SK-N-SH (cell line): ENCODE measurements at regions not wholly inside any gene's neighbourhood (a gene's known extent, or its start where the extent isn't known, plus 50 kb on each side); places are given as distances from the start of the nearest gene placed in this dataset.

Source experiments
- CTCF ChIA-PET: fragments of 300-600, 350-600 bp; formaldehyde crosslinking; extraction: SDS; loops from one replicate; lab custom pipeline; 2021; lab: Yijun Ruan, JAX
- POLR2A ChIA-PET: fragments of 350-600 bp; sonication (Branson Sonifier 250); formaldehyde crosslinking; extraction: SDS; loops from one replicate; lab custom pipeline; 2020; ENCODE audit warnings: antibody characterized with exemption, inconsistent platforms; lab: Yijun Ruan, JAX
- DNase-seq: peaks from one replicate; pipeline ENCODE4 v3.0.0; 2012
- H2AFZ ChIP-seq: fragments of 200-600 bp; sonication (generic); 2 replicates; pipeline ENCODE4 v1.8.1; 2016; ENCODE audit warnings: antibody characterized with exemption, mild to moderate bottlenecking, low read depth
- H3F3A ChIP-seq: fragments of 200-600 bp; sonication (generic); replicated peaks from 2 replicates; pipeline ENCODE3; 2016; ENCODE audit warnings: antibody characterized with exemption, mild to moderate bottlenecking; ENCODE audit not compliant: insufficient read depth
- H3K27ac ChIP-seq, 2 experiments: fragments of 200-500 bp in 1 of 2; fragments of 200-600 bp in 1 of 2; sonication (Bioruptor generic) in 1 of 2; sonication (generic), shearing (Covaris generic) in 1 of 2; 2 replicates each; pipeline versions ENCODE4 v1.5.1 to v1.6.1; 2014 to 2016; ENCODE audit warnings: low read depth in 2 of 2, inconsistent platforms in 1 of 2, low read length in 1 of 2, mild to moderate bottlenecking in 1 of 2, mixed read lengths in 1 of 2
- H3K27me3 ChIP-seq: fragments of 200-600 bp; sonication (generic), shearing (Covaris generic); 2 replicates; pipeline ENCODE4 v1.6.1; 2016; ENCODE audit warnings: mixed run types; ENCODE audit not compliant: insufficient read depth
- H3K36me3 ChIP-seq, 2 experiments: fragments of 200-500 bp in 1 of 2; fragments of 200-600 bp in 1 of 2; sonication (Bioruptor generic) in 1 of 2; sonication (generic) in 1 of 2; replicated peaks in 1 of 2; 2 replicates each; pipeline versions ENCODE3 to v1.5.1; 2014 to 2016; ENCODE audit warnings: low read length in 1 of 2, mild to moderate bottlenecking in 1 of 2; ENCODE audit not compliant: insufficient read depth in 2 of 2, control insufficient read depth in 1 of 2
- H3K4me1 ChIP-seq, 2 experiments: fragments of 200-500 bp in 1 of 2; fragments of 200-600 bp in 1 of 2; sonication (Bioruptor generic) in 1 of 2; sonication (generic), shearing (Covaris generic) in 1 of 2; 2 replicates each; pipeline versions ENCODE4 v1.5.1 to v1.6.1; 2014 to 2016; ENCODE audit warnings: low read depth in 1 of 2, low read length in 1 of 2, mixed run types in 1 of 2; ENCODE audit not compliant: insufficient read depth in 2 of 2, control insufficient read depth in 1 of 2
- H3K4me2 ChIP-seq: fragments of 200-600 bp; sonication (generic), shearing (Covaris generic); 2 replicates; pipeline ENCODE4 v1.6.1; 2017; ENCODE audit warnings: mixed run types
- H3K4me3 ChIP-seq, 2 experiments: fragments of 200-500 bp in 1 of 2; fragments of 200-600 bp in 1 of 2; sonication (Bioruptor generic) in 1 of 2; sonication (generic), shearing (Covaris generic) in 1 of 2; 2 replicates each; pipeline versions ENCODE4 v1.5.1 to v1.8.1; 2014 to 2016; ENCODE audit warnings: low read depth in 2 of 2, inconsistent platforms in 1 of 2, low read length in 1 of 2, mild to moderate bottlenecking in 1 of 2, mixed read lengths in 1 of 2, moderate library complexity in 1 of 2
- H3K79me2 ChIP-seq: fragments of 200-600 bp; sonication (generic); 2 replicates; pipeline ENCODE4 v1.8.1; 2017; ENCODE audit warnings: mild to moderate bottlenecking; ENCODE audit not compliant: insufficient read depth
- H3K9ac ChIP-seq: fragments of 200-600 bp; sonication (generic); 2 replicates; pipeline ENCODE4 v1.6.1; 2017; ENCODE audit warnings: mixed run types
- H3K9me2 ChIP-seq: fragments of 200-600 bp; sonication (generic); 2 replicates; pipeline ENCODE4 v1.6.1; 2017; ENCODE audit warnings: mixed run types
- H3K9me3 ChIP-seq: fragments of 200-600 bp; sonication (generic); 2 replicates; pipeline ENCODE4 v1.6.1; 2017; ENCODE audit warnings: mixed run types, mild to moderate bottlenecking, moderate library complexity
- H4K20me1 ChIP-seq: fragments of 200-600 bp; sonication (generic); 2 replicates; pipeline ENCODE4 v1.6.1; 2017; ENCODE audit warnings: mild to moderate bottlenecking, mixed run types; ENCODE audit not compliant: insufficient read depth
- EP300 ChIP-seq, 2 experiments: IDR thresholded peaks; 2 replicates each; pipeline versions ENCODE4 v1.4.0 to v1.6.1; 2012; ENCODE audit warnings: borderline replicate concordance in 1 of 2, low read depth in 1 of 2, low read length in 1 of 2
- FOSL2 ChIP-seq: IDR thresholded peaks from 2 replicates; pipeline ENCODE4 v1.4.0; 2012; ENCODE audit warnings: low read depth, mild to moderate bottlenecking, moderate library complexity, borderline replicate concordance
- FOXM1 ChIP-seq: IDR thresholded peaks from 2 replicates; pipeline ENCODE4 v1.4.0; 2012; ENCODE audit warnings: low read depth, mild to moderate bottlenecking
- GABPA ChIP-seq: IDR thresholded peaks from 2 replicates; pipeline ENCODE4 v1.4.0; 2012; ENCODE audit warnings: low read depth, mild to moderate bottlenecking
- JUND ChIP-seq: IDR thresholded peaks from 2 replicates; pipeline ENCODE4 v1.4.0; 2012
- MEF2A ChIP-seq: IDR thresholded peaks from 2 replicates; pipeline ENCODE4 v1.4.0; 2012; ENCODE audit warnings: low read depth, borderline replicate concordance
- NFIC ChIP-seq: IDR thresholded peaks from 2 replicates; pipeline ENCODE4 v1.4.0; 2012; ENCODE audit warnings: borderline replicate concordance
- NRF1 ChIP-seq: IDR thresholded peaks from 2 replicates; pipeline ENCODE4 v1.6.1; 2012; ENCODE audit warnings: low read depth, mild to moderate bottlenecking, low read length
- POLR2AphosphoS5 ChIP-seq: IDR thresholded peaks from 2 replicates; pipeline ENCODE4 v1.6.1; 2012; ENCODE audit warnings: low read depth, low read length
- RAD21 ChIP-seq: IDR thresholded peaks from 2 replicates; pipeline ENCODE4 v1.6.1; 2012; ENCODE audit warnings: mild to moderate bottlenecking, low read length
- RFX5 ChIP-seq: IDR thresholded peaks from 2 replicates; pipeline ENCODE4 v1.6.1; 2012; ENCODE audit warnings: mild to moderate bottlenecking, improper control_type of control experiment, low read length
- RXRA ChIP-seq: IDR thresholded peaks from 2 replicates; pipeline ENCODE4 v1.4.0; 2012; ENCODE audit warnings: low read depth, mild to moderate bottlenecking, borderline replicate concordance
- TEAD4 ChIP-seq: IDR thresholded peaks from 2 replicates; pipeline ENCODE4 v1.4.0; 2012; ENCODE audit warnings: mild to moderate bottlenecking, borderline replicate concordance; ENCODE audit not compliant: insufficient read depth
- WGBS: methylation state at CpG from one replicate; pipeline ENCODE4 v1.1.6; 2017; ENCODE audit warnings: low lambda C conversion rate; 5-methylcytosine and 5-hydroxymethylcytosine counted together
- TF ChIP-seq, protein P1 (sequence below): fragments of 200-600 bp; sonication (generic); IDR thresholded peaks from 2 replicates; pipeline ENCODE4 v1.6.1; 2017; ENCODE audit warnings: antibody characterized with exemption, mild to moderate bottlenecking, moderate library complexity
- TF ChIP-seq, protein P2 (sequence below): IDR thresholded peaks from 2 replicates; pipeline ENCODE4 v1.6.1; 2012; ENCODE audit warnings: mild to moderate bottlenecking, low read depth, low read length, moderate library complexity
- TF ChIP-seq, protein P3 (sequence below): fragments of 150-350 bp; IDR thresholded peaks from 2 replicates; pipeline ENCODE4 v1.6.1; 2017; ENCODE audit warnings: antibody characterized with exemption, low read length, low read depth, borderline replicate concordance

DNA sequence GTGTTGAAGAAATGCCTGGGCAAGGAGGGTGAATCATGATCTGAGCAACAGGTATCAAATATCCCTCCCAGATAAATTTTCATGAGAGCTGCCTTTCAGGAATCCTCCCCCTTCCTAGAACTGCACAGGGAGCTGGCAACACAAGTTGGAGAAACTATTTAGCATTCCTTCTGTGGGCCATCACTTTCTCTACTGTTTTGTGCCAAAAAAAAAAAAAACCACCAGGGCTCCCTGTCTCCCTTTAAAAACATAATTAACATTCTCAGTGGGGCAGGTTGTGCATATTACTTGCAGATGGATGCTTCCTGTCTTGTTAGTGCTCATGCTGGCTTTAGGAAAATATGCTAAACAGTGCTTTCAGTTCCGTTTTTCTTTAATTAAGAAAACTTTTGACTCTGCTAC lies 234.9 kb upstream of the LMCD1 start:
- no peak for TF ChIP-seq EP300 (IDR thresholded peaks at IDR 0.05; ENCODE audit: borderline replicate concordance in 1 of 2, low read depth in 1 of 2, low read length in 1 of 2)
- TF ChIP-seq, protein P1, sequence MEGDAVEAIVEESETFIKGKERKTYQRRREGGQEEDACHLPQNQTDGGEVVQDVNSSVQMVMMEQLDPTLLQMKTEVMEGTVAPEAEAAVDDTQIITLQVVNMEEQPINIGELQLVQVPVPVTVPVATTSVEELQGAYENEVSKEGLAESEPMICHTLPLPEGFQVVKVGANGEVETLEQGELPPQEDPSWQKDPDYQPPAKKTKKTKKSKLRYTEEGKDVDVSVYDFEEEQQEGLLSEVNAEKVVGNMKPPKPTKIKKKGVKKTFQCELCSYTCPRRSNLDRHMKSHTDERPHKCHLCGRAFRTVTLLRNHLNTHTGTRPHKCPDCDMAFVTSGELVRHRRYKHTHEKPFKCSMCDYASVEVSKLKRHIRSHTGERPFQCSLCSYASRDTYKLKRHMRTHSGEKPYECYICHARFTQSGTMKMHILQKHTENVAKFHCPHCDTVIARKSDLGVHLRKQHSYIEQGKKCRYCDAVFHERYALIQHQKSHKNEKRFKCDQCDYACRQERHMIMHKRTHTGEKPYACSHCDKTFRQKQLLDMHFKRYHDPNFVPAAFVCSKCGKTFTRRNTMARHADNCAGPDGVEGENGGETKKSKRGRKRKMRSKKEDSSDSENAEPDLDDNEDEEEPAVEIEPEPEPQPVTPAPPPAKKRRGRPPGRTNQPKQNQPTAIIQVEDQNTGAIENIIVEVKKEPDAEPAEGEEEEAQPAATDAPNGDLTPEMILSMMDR = no peak
- TF ChIP-seq RAD21 = no peak
- TF ChIP-seq MEF2A = no peak
- no peak for TF ChIP-seq RXRA
- TF ChIP-seq RFX5 = no peak
- TF ChIP-seq JUND = no peak
- no peak for TF ChIP-seq NFIC
- no peak for TF ChIP-seq FOSL2
- no peak for TF ChIP-seq TEAD4
- Histone ChIP-seq H3K27me3 (no peaks in the 10 kb centered on the region), H3K36me3 (no peaks in the 10 kb centered on the region), H3K4me2 (no peak overlapping the region), H3F3A (no peaks in the 10 kb centered on the region), H3K79me2 (no peaks in the 10 kb centered on the region), H3K9me3 (no peaks in the 10 kb centered on the region), H3K4me3 (no peak overlapping the region), H3K27ac (no peak overlapping the region), H2AFZ (no peak overlapping the region), H3K4me1 (peaks cover 0 to 3% of the 10 kb centered on the region in 2 experiments; a peak in 1 of 4 replicates), H4K20me1 (no peaks in the 10 kb centered on the region), H3K9me2 (no peaks in the 10 kb centered on the region), H3K9ac (no peak overlapping the region)
- CTCF ChIA-PET = interaction anchor here (0.9 to 1.1 kb wide), 2 partner anchors 27 to 150 kb away, joined by 3 to 4 read pairs; no protein-coding TSS in a partner anchor
- POLR2A ChIA-PET = no interaction called here
- WGBS = 24% methylated on average over 1 of the region's 1 CpG
- DNase-seq = no peak

DNA sequence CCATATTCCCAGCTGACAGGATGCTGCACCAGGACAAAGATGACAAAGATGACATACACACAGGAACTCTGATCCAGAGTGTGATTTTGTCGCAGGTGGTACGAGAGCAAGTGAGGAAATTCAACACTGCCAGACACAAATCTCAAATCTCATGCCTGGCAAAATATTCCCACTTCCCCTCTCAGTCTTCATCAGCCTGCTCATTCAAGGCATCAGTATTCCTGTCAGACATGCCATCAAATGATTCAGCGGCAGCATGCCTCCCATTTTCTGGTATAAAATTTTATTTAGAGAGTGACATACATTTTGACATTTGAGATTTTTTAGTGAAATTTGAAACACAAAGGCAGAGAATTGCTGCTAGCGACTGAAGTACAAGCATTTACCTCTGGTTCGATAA lies 228.1 kb upstream of the LMCD1 start:
- Histone ChIP-seq H3K36me3 (no peaks in the 10 kb centered on the region), H3K9me2 (no peaks in the 10 kb centered on the region), H3K27me3 (no peaks in the 10 kb centered on the region), H3K9ac (no peak overlapping the region), H3K79me2 (no peaks in the 10 kb centered on the region), H2AFZ (no peak overlapping the region), H4K20me1 (no peaks in the 10 kb centered on the region), H3K4me2 (no peak overlapping the region), H3K9me3 (no peaks in the 10 kb centered on the region), H3K27ac (no peak overlapping the region), H3K4me3 (no peak overlapping the region), H3K4me1 (no peaks in the 10 kb centered on the region), H3F3A (no peaks in the 10 kb centered on the region)
- TF ChIP-seq NRF1 (no peak), FOXM1 (no peak), GABPA (no peak), POLR2AphosphoS5 (no peak)
- TF ChIP-seq, protein P2, sequence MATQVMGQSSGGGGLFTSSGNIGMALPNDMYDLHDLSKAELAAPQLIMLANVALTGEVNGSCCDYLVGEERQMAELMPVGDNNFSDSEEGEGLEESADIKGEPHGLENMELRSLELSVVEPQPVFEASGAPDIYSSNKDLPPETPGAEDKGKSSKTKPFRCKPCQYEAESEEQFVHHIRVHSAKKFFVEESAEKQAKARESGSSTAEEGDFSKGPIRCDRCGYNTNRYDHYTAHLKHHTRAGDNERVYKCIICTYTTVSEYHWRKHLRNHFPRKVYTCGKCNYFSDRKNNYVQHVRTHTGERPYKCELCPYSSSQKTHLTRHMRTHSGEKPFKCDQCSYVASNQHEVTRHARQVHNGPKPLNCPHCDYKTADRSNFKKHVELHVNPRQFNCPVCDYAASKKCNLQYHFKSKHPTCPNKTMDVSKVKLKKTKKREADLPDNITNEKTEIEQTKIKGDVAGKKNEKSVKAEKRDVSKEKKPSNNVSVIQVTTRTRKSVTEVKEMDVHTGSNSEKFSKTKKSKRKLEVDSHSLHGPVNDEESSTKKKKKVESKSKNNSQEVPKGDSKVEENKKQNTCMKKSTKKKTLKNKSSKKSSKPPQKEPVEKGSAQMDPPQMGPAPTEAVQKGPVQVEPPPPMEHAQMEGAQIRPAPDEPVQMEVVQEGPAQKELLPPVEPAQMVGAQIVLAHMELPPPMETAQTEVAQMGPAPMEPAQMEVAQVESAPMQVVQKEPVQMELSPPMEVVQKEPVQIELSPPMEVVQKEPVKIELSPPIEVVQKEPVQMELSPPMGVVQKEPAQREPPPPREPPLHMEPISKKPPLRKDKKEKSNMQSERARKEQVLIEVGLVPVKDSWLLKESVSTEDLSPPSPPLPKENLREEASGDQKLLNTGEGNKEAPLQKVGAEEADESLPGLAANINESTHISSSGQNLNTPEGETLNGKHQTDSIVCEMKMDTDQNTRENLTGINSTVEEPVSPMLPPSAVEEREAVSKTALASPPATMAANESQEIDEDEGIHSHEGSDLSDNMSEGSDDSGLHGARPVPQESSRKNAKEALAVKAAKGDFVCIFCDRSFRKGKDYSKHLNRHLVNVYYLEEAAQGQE = no peak
- TF ChIP-seq, protein P1 = no peak
- TF ChIP-seq, protein P3, sequence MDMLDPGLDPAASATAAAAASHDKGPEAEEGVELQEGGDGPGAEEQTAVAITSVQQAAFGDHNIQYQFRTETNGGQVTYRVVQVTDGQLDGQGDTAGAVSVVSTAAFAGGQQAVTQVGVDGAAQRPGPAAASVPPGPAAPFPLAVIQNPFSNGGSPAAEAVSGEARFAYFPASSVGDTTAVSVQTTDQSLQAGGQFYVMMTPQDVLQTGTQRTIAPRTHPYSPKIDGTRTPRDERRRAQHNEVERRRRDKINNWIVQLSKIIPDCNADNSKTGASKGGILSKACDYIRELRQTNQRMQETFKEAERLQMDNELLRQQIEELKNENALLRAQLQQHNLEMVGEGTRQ = no peak
- POLR2A ChIA-PET = no interaction called here
- CTCF ChIA-PET = interaction anchor here (1.8 kb wide), 1 partner anchor 33 kb away, joined by 6 read pairs; no protein-coding TSS in a partner anchor
- 76% methylated on average over 5 of the region's 5 CpGs for WGBS
- DNase-seq = no peak
